ENCODE measurements at regions not wholly inside any gene's neighbourhood (a gene's known extent, or its start where the extent isn't known, plus 50 kb on each side); places are given as distances from the start of the nearest gene placed in this dataset.
"Not testable (repeated sequence)": the region's sequence is repeated elsewhere in the genome, so short reads cannot be mapped to it uniquely, and the experiment has no call there.

GRCh38 chr14:106419376-106419965 lies 893.1 kb downstream of the TMEM121 start:
- Histone ChIP-seq H3K27ac (ENCODE audit: low read depth, low read length, poor library complexity, severe bottlenecking) (no peak overlapping the region), H3K27me3 (replicated peaks; ENCODE audit: insufficient read depth, low read depth, low read length, poor library complexity) (no peaks in the 10 kb centered on the region), H3K4me3 (ENCODE audit: low read depth, low read length, poor library complexity, severe bottlenecking) (no peak overlapping the region), H3K36me3 (ENCODE audit: insufficient read depth, low read length, poor library complexity, severe bottlenecking) (no peaks in the 10 kb centered on the region), H3K4me1 (ENCODE audit: insufficient read depth, low read length, poor library complexity, severe bottlenecking) (peaks cover 3% of the 10 kb centered on the region), H3K9me3 (ENCODE audit: low read depth, low read length, poor library complexity, severe bottlenecking) (no peaks in the 10 kb centered on the region)
- no peak for TF ChIP-seq EZH2 (IDR thresholded peaks at IDR 0.05; ENCODE audit: borderline replicate concordance, low read depth, low read length, poor library complexity, severe bottlenecking)
- TF ChIP-seq, protein P1, sequence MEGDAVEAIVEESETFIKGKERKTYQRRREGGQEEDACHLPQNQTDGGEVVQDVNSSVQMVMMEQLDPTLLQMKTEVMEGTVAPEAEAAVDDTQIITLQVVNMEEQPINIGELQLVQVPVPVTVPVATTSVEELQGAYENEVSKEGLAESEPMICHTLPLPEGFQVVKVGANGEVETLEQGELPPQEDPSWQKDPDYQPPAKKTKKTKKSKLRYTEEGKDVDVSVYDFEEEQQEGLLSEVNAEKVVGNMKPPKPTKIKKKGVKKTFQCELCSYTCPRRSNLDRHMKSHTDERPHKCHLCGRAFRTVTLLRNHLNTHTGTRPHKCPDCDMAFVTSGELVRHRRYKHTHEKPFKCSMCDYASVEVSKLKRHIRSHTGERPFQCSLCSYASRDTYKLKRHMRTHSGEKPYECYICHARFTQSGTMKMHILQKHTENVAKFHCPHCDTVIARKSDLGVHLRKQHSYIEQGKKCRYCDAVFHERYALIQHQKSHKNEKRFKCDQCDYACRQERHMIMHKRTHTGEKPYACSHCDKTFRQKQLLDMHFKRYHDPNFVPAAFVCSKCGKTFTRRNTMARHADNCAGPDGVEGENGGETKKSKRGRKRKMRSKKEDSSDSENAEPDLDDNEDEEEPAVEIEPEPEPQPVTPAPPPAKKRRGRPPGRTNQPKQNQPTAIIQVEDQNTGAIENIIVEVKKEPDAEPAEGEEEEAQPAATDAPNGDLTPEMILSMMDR (conservative IDR thresholded peaks at IDR 0.05; ENCODE audit: low read depth, low read length) = no peak
- intact Hi-C loops (cut with micrococcal nuclease; ENCODE audit: unreplicated experiment) = no loop called here
- POLR2A ChIA-PET (ENCODE audit: low non-redundant PET) = no interaction called here
- no peak for DNase-seq (ENCODE audit: low spot score)
- no TSS peak for BruUV-seq (replicated peaks)
- CTCF ChIA-PET = interaction anchor here (0.6 to 0.7 kb wide), 2 partner anchors 116 to 409 kb away, joined by 3 to 15 read pairs; no protein-coding TSS in a partner anchor

DNA sequence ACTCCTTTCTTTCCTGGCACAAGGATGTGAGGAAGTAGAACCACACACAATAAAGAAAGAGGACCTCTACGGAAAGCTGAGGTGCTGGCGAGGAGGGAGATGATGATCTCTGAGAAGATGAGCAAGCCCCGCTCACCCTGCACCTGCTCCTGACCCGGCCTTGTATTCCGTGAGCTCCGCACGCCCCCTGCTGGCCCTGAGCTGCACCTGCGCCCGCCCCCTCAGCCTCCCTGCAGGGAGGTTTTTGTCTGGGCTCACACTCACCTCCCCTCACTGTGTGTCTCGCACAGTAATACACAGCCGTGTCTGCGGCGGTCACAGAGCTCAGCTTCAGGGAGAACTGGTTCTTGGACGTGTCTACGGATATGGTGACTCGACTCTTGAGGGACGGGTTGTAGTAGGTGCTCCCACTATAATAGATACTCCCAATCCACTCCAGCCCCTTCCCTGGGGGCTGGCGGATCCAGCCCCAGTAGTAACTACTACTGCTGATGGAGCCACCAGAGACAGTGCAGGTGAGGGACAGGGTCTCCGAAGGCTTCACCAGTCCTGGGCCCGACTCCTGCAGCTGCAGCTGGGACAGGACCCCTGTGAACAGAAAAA lies 895.1 kb downstream of the TMEM121 start:
- BruUV-seq (replicated peaks); H3K9me3 ChIP-seq (ENCODE audit: low read depth, low read length, poor library complexity, severe bottlenecking); H3K27me3 ChIP-seq (replicated peaks; ENCODE audit: insufficient read depth, low read depth, low read length, poor library complexity); POLR2A ChIA-PET (ENCODE audit: low non-redundant PET); H3K4me3 ChIP-seq (ENCODE audit: low read depth, low read length, poor library complexity, severe bottlenecking); H3K36me3 ChIP-seq (ENCODE audit: insufficient read depth, low read length, poor library complexity, severe bottlenecking); intact Hi-C loops (cut with micrococcal nuclease; ENCODE audit: unreplicated experiment); H3K27ac ChIP-seq (ENCODE audit: low read depth, low read length, poor library complexity, severe bottlenecking); H3K4me1 ChIP-seq (ENCODE audit: insufficient read depth, low read length, poor library complexity, severe bottlenecking): not testable (repeated sequence)
- peak; percentile 74 for DNase-seq (ENCODE audit: low spot score)
- TF ChIP-seq, protein P1 (conservative IDR thresholded peaks at IDR 0.05; ENCODE audit: low read depth, low read length) = peak; percentile 72
- CTCF ChIA-PET = interaction anchor here (1.0 to 1.8 kb wide), 3 partner anchors 11 to 136 kb away, joined by 3 to 8 read pairs (median 4); no protein-coding TSS in a partner anchor

GRCh38 chr14:106422066-106422465 lies 895.7 kb downstream of the TMEM121 start:
- POLR2A ChIA-PET (ENCODE audit: low non-redundant PET) = no interaction called here
- BruUV-seq (replicated peaks) = no TSS peak
- H3K27me3 ChIP-seq (replicated peaks; ENCODE audit: insufficient read depth, low read depth, low read length, poor library complexity) = no peaks in the 10 kb centered on the region
- H3K4me1 ChIP-seq (ENCODE audit: insufficient read depth, low read length, poor library complexity, severe bottlenecking) = no peaks in the 10 kb centered on the region
- intact Hi-C loops (cut with micrococcal nuclease; ENCODE audit: unreplicated experiment) = no loop called here
- CTCF ChIA-PET = interaction anchor here (1.1 to 1.8 kb wide), 2 partner anchors 11 to 14 kb away, joined by 4 to 8 read pairs; no protein-coding TSS in a partner anchor
- H3K27ac ChIP-seq (ENCODE audit: low read depth, low read length, poor library complexity, severe bottlenecking) = no peak overlapping the region
- no peaks in the 10 kb centered on the region for H3K36me3 ChIP-seq (ENCODE audit: insufficient read depth, low read length, poor library complexity, severe bottlenecking)
- no peak overlapping the region for H3K4me3 ChIP-seq (ENCODE audit: low read depth, low read length, poor library complexity, severe bottlenecking)
- no peaks in the 10 kb centered on the region for H3K9me3 ChIP-seq (ENCODE audit: low read depth, low read length, poor library complexity, severe bottlenecking)
- no peak for DNase-seq (ENCODE audit: low spot score)
- TF ChIP-seq, protein P1 (conservative IDR thresholded peaks at IDR 0.05; ENCODE audit: low read depth, low read length) = no peak
- TF ChIP-seq EZH2 (IDR thresholded peaks at IDR 0.05; ENCODE audit: borderline replicate concordance, low read depth, low read length, poor library complexity, severe bottlenecking) = no peak

DNA sequence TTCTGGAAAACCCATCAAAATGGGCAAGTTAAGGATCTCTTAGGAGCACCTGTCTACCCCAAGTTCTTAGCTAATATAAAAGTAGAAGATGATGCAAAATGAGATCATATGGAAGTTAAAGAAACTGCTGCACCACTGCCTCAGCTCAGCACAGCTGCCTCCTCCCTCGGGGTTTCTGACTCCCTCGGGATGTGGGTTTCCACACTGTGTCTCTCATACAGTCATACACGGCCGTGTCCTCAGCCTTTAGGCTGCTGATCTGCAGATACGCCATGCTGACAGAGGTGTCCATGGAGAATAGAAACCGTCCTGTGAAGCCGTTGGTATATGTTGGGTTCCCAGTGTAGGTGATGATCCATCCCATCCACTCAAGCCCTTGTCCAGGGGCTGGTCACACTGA lies 898.8 kb downstream of the TMEM121 start:
- CTCF ChIA-PET; H3K9me3 ChIP-seq (ENCODE audit: low read depth, low read length, poor library complexity, severe bottlenecking); DNase-seq (ENCODE audit: low spot score); BruUV-seq (replicated peaks); H3K27me3 ChIP-seq (replicated peaks; ENCODE audit: insufficient read depth, low read depth, low read length, poor library complexity); H3K4me3 ChIP-seq (ENCODE audit: low read depth, low read length, poor library complexity, severe bottlenecking); H3K4me1 ChIP-seq (ENCODE audit: insufficient read depth, low read length, poor library complexity, severe bottlenecking); H3K27ac ChIP-seq (ENCODE audit: low read depth, low read length, poor library complexity, severe bottlenecking); intact Hi-C loops (cut with micrococcal nuclease; ENCODE audit: unreplicated experiment); POLR2A ChIA-PET (ENCODE audit: low non-redundant PET); H3K36me3 ChIP-seq (ENCODE audit: insufficient read depth, low read length, poor library complexity, severe bottlenecking): not testable (repeated sequence)
